OCI-M1 (cell line): ENCODE measurements at regions not wholly inside any gene's neighbourhood (a gene's known extent, or its start where the extent isn't known, plus 50 kb on each side); places are given as distances from the start of the nearest gene placed in this dataset.
"Not testable (repeated sequence)": the region's sequence is repeated elsewhere in the genome, so short reads cannot be mapped to it uniquely, and the experiment has no call there.

Source experiments
- DNase-seq: peaks from one replicate; lab custom pipeline; 2025; lab: John Stamatoyannopoulos, UW

GRCh38 chr3:178348561-178349217 lies 187.5 kb upstream of the KCNMB2 start:
- DNase-seq, result not testable (repeated sequence)

- not testable (repeated sequence) for DNase-seq
Observed at GRCh38 chr3:178349218-178349596, 187.0 kb upstream of the KCNMB2 start.

GRCh38 chr3:178350763-178351162 lies 185.5 kb upstream of the KCNMB2 start:
- DNase-seq, result peak; percentile 20

- no peak for DNase-seq
Observed at GRCh38 chr3:178352326-178353005, 183.8 kb upstream of the KCNMB2 start.

GRCh38 chr3:178353006-178353694 lies 183.1 kb upstream of the KCNMB2 start:
- no peak for DNase-seq

- peak; percentile 43 for DNase-seq
Observed at GRCh38 chr3:178359728-178360127, 176.5 kb upstream of the KCNMB2 start.

- DNase-seq, result not testable (repeated sequence)
Observed at GRCh38 chr3:178363048-178363447, 173.2 kb upstream of the KCNMB2 start.

- DNase-seq, result peak; percentile 45
Observed at GRCh38 chr3:178367817-178368617, 168.2 kb upstream of the KCNMB2 start.

- DNase-seq, result no peak
Observed at GRCh38 chr3:178369006-178369405, 167.2 kb upstream of the KCNMB2 start.

GRCh38 chr3:178369811-178370210 lies 166.4 kb upstream of the KCNMB2 start:
- DNase-seq, result peak; percentile 10

GRCh38 chr3:178370387-178370786 lies 165.8 kb upstream of the KCNMB2 start:
- DNase-seq, result peak; percentile 77

GRCh38 chr3:178381555-178381954 lies 154.7 kb upstream of the KCNMB2 start:
- DNase-seq, result no peak

- peak; percentile 16 for DNase-seq
Observed at GRCh38 chr3:178381971-178382448, 154.2 kb upstream of the KCNMB2 start.

- DNase-seq, result peak; percentile 5
Observed at GRCh38 chr3:178382449-178383061, 153.7 kb upstream of the KCNMB2 start.

GRCh38 chr3:178384321-178385230 lies 151.7 kb upstream of the KCNMB2 start:
- peak; percentile 60 for DNase-seq

- peak; percentile 66 for DNase-seq
Observed at GRCh38 chr3:178385280-178385952, 150.8 kb upstream of the KCNMB2 start.

- no peak for DNase-seq
Observed at GRCh38 chr3:178386401-178386800, 149.8 kb upstream of the KCNMB2 start.

- peak; percentile 2 for DNase-seq
Observed at GRCh38 chr3:178386880-178387279, 149.4 kb upstream of the KCNMB2 start.

- DNase-seq, result no peak
Observed at GRCh38 chr3:178388473-178388872, 147.8 kb upstream of the KCNMB2 start.

- no peak for DNase-seq
Observed at GRCh38 chr3:178389258-178389657, 147.0 kb upstream of the KCNMB2 start.
